ENCODE measurements at regions not wholly inside any gene's neighbourhood (a gene's known extent, or its start where the extent isn't known, plus 50 kb on each side); places are given as distances from the start of the nearest gene placed in this dataset.
"Not testable (repeated sequence)": the region's sequence is repeated elsewhere in the genome, so short reads cannot be mapped to it uniquely, and the experiment has no call there.

DNA sequence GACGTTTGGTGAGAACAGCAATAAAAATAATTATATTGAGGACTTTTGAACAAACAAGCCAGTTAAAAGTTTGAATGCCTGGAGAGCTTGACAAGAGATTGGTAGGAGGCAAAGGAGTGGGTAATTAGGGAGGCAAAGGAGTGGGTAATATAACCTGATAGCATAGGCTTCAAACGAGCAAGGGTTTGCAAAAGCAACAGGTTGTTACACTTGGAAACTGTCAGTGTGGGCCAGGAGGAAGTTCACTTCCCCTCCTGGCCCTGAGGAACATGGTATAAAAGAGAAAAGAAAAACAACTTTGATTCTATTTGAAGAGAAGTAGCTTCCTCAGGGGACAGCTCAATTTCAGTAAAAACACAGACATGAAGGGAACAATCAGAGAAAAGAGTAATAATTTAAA lies 121.7 kb downstream of the CCER1 start:
- intact Hi-C loops (cut with DNase I, micrococcal nuclease): no loop called here
- DNase-seq (no peak), ATAC-seq (peak; percentile 57)

- ATAC-seq: no peak
Observed at GRCh38 chr12:90832427-90832826, 122.5 kb downstream of the CCER1 start.

GRCh38 chr12:90831712-90832111 lies 123.3 kb downstream of the CCER1 start:
- peak; percentile 75 for ATAC-seq
- DNase-seq: no peak
- intact Hi-C loops (cut with DNase I, micrococcal nuclease): no loop called here

More at GRCh38 chr12:90832427-90832826, 122.5 kb downstream of the CCER1 start:
- DNase-seq: no peak
- intact Hi-C loops (cut with DNase I, micrococcal nuclease): no loop called here

- intact Hi-C loops (cut with DNase I, micrococcal nuclease): no loop called here
- ATAC-seq: peak; percentile 77
- no peak for DNase-seq
Observed at GRCh38 chr12:90829044-90829443, 125.9 kb downstream of the CCER1 start.

DNA sequence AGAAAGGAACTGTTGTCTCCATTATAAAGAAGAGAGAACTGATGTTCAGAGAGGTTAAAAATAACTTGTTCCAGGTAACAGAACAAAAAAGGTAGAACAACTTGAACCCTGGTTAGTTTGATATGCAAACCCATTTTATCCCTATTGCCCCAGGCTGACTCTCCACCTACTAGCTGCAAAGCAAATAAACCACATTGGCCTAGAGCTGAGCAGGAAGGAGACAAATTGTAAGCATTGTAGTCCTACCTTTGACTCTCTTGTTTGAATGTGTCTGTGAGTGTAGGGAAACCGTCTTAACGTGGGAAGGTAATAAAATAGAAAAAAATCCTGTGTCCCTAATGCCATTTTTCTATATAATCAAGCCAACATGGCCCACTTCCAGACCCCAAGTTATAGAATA lies 126.4 kb downstream of the CCER1 start:
- no peak for DNase-seq
- ATAC-seq: peak; percentile 77
- intact Hi-C loops (cut with DNase I, micrococcal nuclease): no loop called here

DNA sequence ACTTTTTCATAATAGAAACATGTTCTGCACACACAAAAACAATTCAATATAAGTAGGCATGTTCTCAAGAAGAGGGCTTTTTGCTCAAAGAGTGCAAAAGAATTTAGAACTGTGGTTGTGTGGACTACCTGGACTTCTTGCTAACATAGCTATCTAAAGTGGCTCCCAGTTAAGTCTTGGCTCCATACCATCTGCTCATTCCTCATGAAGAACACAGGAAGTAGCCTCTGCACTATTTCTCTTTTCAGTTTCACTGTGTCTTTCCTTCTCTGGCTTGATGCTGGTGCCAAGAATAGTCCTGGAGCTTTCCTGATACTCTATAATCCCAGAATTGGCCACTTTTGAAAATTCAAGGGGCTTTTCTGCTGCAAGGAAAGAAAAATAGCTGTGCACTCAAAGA lies 127.4 kb downstream of the CCER1 start:
- intact Hi-C loops (cut with DNase I, micrococcal nuclease): no loop called here
- no peak for ATAC-seq
- DNase-seq: no peak

DNA sequence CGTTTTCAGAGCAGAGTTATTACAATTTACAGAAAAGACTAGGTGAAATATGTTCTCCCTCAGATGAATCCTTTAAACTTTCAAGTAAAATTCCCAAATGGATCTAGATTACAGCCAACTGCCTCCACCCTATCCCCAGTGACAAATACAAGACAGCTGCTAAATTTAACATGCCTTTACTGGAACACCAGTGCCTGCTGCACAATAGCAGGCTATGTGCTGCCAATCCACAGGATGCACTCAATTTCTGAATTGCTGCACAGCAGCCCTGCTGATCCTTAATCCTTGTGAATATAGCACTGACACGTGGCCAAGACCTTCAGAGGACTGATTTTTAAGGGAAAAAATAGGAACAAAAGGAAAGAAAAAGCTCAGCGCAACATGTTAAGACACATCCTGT lies 128.9 kb downstream of the CCER1 start:
- intact Hi-C loops (cut with DNase I, micrococcal nuclease): no loop called here
- ATAC-seq: no peak
- DNase-seq: no peak

GRCh38 chr12:90823859-90824258 lies 131.1 kb downstream of the CCER1 start:
- no peak for ATAC-seq
- no peak for DNase-seq
- intact Hi-C loops (cut with DNase I, micrococcal nuclease): no loop called here

DNA sequence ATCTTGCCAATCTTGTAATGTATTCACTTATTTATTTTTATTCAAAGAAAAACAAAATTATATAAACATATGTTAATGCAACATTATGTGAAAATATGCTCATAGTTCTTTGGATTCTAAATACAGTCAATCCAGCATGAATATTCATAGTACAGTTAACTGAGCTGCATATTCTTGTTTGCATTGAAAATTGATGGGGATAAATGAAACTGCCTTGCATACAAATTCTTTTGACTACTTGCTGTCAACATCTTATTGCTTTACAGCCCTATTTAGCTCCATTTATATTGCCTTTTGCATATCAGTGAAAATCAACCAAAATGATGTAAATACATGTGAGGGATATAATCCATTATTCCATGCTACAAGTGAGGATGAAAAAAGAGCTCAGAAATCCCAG lies 135.3 kb downstream of the CCER1 start:
- intact Hi-C loops (cut with DNase I, micrococcal nuclease): no loop called here
- ATAC-seq (no peak), DNase-seq (no peak)

DNA sequence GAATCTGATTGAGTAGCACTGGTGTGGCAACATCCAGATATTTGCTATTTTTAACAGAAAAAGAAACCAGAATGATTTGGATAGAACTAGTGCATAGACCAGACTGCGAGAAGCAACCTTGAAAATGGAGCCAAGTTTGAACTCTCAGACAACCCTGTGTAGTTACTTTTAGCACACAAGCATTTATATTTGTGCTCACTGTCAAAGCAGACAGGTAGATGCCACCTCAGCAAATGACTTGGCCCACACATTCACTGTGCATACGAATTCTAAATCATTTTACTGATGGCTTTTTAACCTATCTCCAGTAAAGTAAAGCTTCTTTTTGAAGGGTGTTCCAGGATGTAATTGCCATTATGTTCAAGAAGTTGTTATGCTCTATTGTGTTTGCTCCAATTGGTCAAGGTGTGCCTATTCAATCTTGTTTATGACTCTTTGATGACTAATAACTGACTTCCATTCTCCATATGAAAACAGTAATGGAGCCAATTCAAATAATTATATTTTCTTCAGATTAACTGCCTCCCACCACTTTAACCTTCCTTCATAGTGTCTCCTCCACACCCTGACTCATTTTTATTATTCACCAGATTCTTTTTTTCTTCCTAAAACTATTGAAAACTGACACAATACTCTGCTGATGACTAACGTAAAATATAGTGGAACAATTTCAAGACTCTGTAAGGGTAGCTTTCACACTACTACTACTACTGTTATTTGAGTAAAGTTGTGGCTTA lies 138.5 kb downstream of the CCER1 start:
- DNase-seq: no peak
- intact Hi-C loops (cut with DNase I, micrococcal nuclease): no loop called here
- ATAC-seq: no peak

DNA sequence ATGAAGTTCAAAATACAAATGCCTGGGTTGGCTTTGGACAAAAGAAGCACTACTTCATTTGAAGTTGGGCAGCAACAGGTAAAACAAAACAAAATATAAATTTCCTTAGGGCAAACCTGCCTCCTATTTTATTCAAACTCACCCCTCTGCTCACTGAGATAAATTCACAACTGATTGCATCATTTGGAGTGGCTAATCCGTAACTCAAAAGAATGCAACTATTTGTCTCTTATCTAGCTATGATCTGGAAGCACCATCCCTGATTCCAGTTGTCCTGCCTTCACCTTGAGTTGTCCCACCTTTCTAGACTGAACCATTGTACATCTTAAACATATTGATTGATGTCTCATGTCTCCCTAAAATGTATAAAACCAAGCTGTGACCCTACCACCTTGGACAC lies 145.0 kb downstream of the CCER1 start:
- no peak for ATAC-seq
- intact Hi-C loops (cut with DNase I, micrococcal nuclease): no loop called here
- DNase-seq: no peak

DNA sequence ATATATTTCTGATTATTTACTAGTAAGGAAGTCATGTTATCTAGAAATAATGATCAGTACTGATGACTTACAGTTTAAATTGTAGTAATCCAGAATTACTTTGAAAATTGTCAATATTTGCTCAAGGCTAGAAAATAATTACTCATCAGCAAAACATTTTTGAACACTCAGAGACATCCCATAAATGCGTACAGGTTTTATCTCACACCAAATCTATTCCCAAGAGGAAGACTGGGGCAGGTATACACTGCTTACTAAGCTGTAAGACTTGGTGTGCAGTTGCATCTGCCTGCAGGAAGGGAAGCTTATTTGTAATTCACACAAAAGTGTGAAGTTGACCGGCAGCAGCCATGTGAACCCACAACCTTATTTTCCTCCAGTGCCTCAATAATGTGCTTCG lies 146.4 kb downstream of the CCER1 start:
- DNase-seq: no peak
- ATAC-seq: no peak
- intact Hi-C loops (cut with DNase I, micrococcal nuclease): no loop called here

- ATAC-seq: no peak
- DNase-seq: no peak
Observed at GRCh38 chr12:90802727-90803126, 152.2 kb downstream of the CCER1 start.

GRCh38 chr12:90801776-90802175 lies 153.2 kb downstream of the CCER1 start:
- DNase-seq (no peak), ATAC-seq (no peak)
- intact Hi-C loops (cut with DNase I, micrococcal nuclease): no loop called here

More at GRCh38 chr12:90802727-90803126, 152.2 kb downstream of the CCER1 start:
- intact Hi-C loops (cut with DNase I, micrococcal nuclease): no loop called here

GRCh38 chr12:90794212-90794611 lies 160.8 kb downstream of the CCER1 start:
- ATAC-seq: no peak
- no peak for DNase-seq
- intact Hi-C loops (cut with DNase I, micrococcal nuclease): no loop called here

GRCh38 chr12:90792718-90793117 lies 162.3 kb downstream of the CCER1 start:
- intact Hi-C loops (cut with DNase I, micrococcal nuclease); ATAC-seq; DNase-seq: not testable (repeated sequence)

GRCh38 chr12:90791445-90791844 lies 163.5 kb downstream of the CCER1 start:
- intact Hi-C loops (cut with DNase I, micrococcal nuclease): no loop called here

DNA sequence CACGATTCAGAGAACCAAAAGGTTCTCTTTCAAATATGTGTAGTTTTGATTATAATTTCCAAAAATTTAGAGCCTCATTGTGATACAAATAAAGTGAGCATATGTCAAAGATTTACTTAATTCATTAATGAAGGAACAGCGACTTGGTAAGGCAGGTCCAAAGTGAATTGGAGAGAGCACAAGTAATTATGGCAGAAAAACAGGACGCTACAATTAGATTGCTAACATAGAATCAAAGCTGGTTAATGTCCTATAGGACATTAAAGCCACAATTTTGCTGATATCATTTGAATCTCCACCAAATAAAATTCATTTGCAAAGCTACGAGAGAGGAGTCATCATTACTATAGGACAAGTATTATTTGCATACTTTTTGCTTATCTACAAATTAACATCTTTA lies 164.2 kb downstream of the CCER1 start:
- no peak for ATAC-seq
- DNase-seq: no peak
- intact Hi-C loops (cut with DNase I, micrococcal nuclease): no loop called here

More at GRCh38 chr12:90791445-90791844, 163.5 kb downstream of the CCER1 start:
- DNase-seq: no peak
- ATAC-seq: no peak

- ATAC-seq (no peak), DNase-seq (no peak)
- intact Hi-C loops (cut with DNase I, micrococcal nuclease): no loop called here
Observed at GRCh38 chr12:90773491-90773890, 181.5 kb downstream of the CCER1 start.

GRCh38 chr12:90770861-90771260 lies 184.1 kb downstream of the CCER1 start:
- no peak for ATAC-seq
- no peak for DNase-seq
- intact Hi-C loops (cut with DNase I, micrococcal nuclease): no loop called here

DNA sequence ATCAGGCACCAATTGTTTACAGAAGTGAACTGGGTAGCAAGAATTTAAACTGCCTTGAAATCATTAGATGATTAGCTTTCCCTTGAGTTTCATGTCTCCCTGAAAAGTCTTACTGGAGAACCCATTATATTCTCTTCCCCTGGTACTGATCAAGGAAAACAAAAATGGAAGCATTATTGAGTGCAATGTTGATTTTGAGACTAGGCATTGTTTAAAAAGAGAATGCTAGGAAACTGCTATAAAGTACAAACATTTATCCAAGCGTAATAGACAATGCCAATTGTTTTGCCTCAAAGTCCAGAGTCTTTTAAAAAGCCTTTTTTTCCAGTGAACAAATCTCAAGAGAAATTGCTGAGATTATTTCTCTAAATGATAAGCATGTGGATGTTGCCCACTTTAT lies 197.0 kb downstream of the CCER1 start:
- intact Hi-C loops (cut with DNase I, micrococcal nuclease): no loop called here
- no peak for ATAC-seq
- no peak for DNase-seq
